ENCODE measurements at regions not wholly inside any gene's neighbourhood (a gene's known extent, or its start where the extent isn't known, plus 50 kb on each side); places are given as distances from the start of the nearest gene placed in this dataset.

GRCh38 chr2:142665241-142665640 is 212.2 kb upstream of the KYNU start:
- TF ChIP-seq CTCF (IDR thresholded peaks at IDR 0.05) (no peak), POLR2A (IDR thresholded peaks at IDR 0.05) (no peak)

All from adrenal gland (tissue), 5 donors.